ENCODE measurements at regions not wholly inside any gene's neighbourhood (a gene's known extent, or its start where the extent isn't known, plus 50 kb on each side); places are given as distances from the start of the nearest gene placed in this dataset.

- no peak overlapping the region for H3K4me3 ChIP-seq (ENCODE audit: low read length)
- TF ChIP-seq CTCF (IDR thresholded peaks at IDR 0.05; ENCODE audit: insufficient read depth, low read depth, low read length, missing control alignments) = no peak
- DNase-seq (ENCODE audit: low read depth) = peak; percentile 68
These were observed 1020.2 kb downstream of the AGBL1 start for GRCh38 chr15:87099916-87100315.

GRCh38 chr15:87089551-87089950 lies 1009.9 kb downstream of the AGBL1 start:
- no peak for TF ChIP-seq CTCF (IDR thresholded peaks at IDR 0.05; ENCODE audit: insufficient read depth, low read depth, low read length, missing control alignments)
- no peak overlapping the region for H3K4me3 ChIP-seq (ENCODE audit: low read length)
- peak; percentile 46 for DNase-seq (ENCODE audit: low read depth)

- no peak for TF ChIP-seq CTCF (IDR thresholded peaks at IDR 0.05; ENCODE audit: insufficient read depth, low read depth, low read length, missing control alignments)
- H3K4me3 ChIP-seq (ENCODE audit: low read length) = no peak overlapping the region
- no peak for DNase-seq (ENCODE audit: low read depth)
These were observed 1003.5 kb downstream of the AGBL1 start for GRCh38 chr15:87083201-87083600.

- H3K4me3 ChIP-seq (ENCODE audit: low read length) = no peak overlapping the region
- TF ChIP-seq CTCF (IDR thresholded peaks at IDR 0.05; ENCODE audit: insufficient read depth, low read depth, low read length, missing control alignments) = no peak
- no peak for DNase-seq (ENCODE audit: low read depth)
These were observed 1002.9 kb downstream of the AGBL1 start for GRCh38 chr15:87082581-87082980.

- H3K4me3 ChIP-seq (ENCODE audit: low read length) = no peak overlapping the region
- no peak for DNase-seq (ENCODE audit: low read depth)
- no peak for TF ChIP-seq CTCF (IDR thresholded peaks at IDR 0.05; ENCODE audit: insufficient read depth, low read depth, low read length, missing control alignments)
These were observed 1000.9 kb downstream of the AGBL1 start for GRCh38 chr15:87080547-87080946.

Data from epithelial cell of esophagus (primary cell).